A549 (cell line): ENCODE measurements at regions not wholly inside any gene's neighbourhood (a gene's known extent, or its start where the extent isn't known, plus 50 kb on each side); places are given as distances from the start of the nearest gene placed in this dataset.

Experiments
- CEBPB ChIP-seq, 2 experiments: fragments of >200 bp in 1 of 2; sonication (Bioruptor Twin) in 1 of 2; formaldehyde crosslinking in 1 of 2; IDR thresholded peaks; 2 replicates each; pipeline ENCODE4 v1.6.1; 2012 to 2016
- HDAC2 ChIP-seq: fragments of 200-600 bp; sonication (generic); IDR thresholded peaks from 2 replicates; pipeline ENCODE4 v1.6.1; 2016
- POLR2A ChIP-seq: IDR thresholded peaks from 2 replicates; pipeline ENCODE4 v1.6.1; 2012; ENCODE audit warnings: mild to moderate bottlenecking, low read length
- RCOR1 ChIP-seq: fragments of 150-350 bp; IDR thresholded peaks from 2 replicates; pipeline ENCODE4 v1.6.1; 2014; ENCODE audit warnings: antibody characterized with exemption, low read length, low read depth
- SMC3 ChIP-seq: fragments of >200 bp; sonication (Bioruptor Twin); formaldehyde crosslinking; IDR thresholded peaks from 3 replicates; pipeline ENCODE4 v1.6.1; 2018; ENCODE audit warnings: inconsistent platforms
- TF ChIP-seq, protein P1 (sequence below): fragments of >200 bp; sonication (Bioruptor Twin); formaldehyde crosslinking; IDR thresholded peaks from 3 replicates; pipeline ENCODE4 v1.5.1; 2016

DNA sequence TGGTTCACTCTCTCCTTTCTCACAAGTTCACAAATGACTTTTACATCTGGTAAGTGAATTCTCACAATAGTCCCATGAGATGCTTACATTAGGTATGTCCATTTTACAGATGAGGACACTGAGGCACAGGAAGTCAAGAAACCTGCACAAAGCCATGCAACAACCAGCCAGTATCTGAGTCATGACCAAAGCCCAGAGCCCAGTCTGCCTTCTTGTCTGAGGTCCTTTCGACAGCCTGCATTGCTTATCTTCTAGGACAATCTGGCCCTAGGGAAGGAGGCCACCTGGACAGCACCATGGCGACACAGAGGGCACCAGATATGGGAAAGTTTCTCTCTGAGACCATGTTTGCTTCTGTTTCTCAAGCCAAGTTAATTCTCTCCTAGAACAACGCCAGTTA lies 197.1 kb downstream of the NSG2 start:
- TF ChIP-seq, protein P1, sequence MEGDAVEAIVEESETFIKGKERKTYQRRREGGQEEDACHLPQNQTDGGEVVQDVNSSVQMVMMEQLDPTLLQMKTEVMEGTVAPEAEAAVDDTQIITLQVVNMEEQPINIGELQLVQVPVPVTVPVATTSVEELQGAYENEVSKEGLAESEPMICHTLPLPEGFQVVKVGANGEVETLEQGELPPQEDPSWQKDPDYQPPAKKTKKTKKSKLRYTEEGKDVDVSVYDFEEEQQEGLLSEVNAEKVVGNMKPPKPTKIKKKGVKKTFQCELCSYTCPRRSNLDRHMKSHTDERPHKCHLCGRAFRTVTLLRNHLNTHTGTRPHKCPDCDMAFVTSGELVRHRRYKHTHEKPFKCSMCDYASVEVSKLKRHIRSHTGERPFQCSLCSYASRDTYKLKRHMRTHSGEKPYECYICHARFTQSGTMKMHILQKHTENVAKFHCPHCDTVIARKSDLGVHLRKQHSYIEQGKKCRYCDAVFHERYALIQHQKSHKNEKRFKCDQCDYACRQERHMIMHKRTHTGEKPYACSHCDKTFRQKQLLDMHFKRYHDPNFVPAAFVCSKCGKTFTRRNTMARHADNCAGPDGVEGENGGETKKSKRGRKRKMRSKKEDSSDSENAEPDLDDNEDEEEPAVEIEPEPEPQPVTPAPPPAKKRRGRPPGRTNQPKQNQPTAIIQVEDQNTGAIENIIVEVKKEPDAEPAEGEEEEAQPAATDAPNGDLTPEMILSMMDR: no peak
- no peak for TF ChIP-seq SMC3
- TF ChIP-seq HDAC2: no peak
- TF ChIP-seq CEBPB (IDR thresholded peaks at IDR 0.05): no peak
- no peak for TF ChIP-seq POLR2A
- TF ChIP-seq RCOR1: no peak
